GM23338 (cell line): ENCODE measurements at regions not wholly inside any gene's neighbourhood (a gene's known extent, or its start where the extent isn't known, plus 50 kb on each side); places are given as distances from the start of the nearest gene placed in this dataset.
"Not testable (repeated sequence)": the region's sequence is repeated elsewhere in the genome, so short reads cannot be mapped to it uniquely, and the experiment has no call there.

Experiments
- ATAC-seq: fragments of 200-7000 bp; cut with Tn5 transposase; 3 replicates; pipeline ENCODE4 v1.9.1; 2020
- DNase-seq: peaks from one replicate; pipeline ENCODE4 v3.0.0-alpha.2; 2015; ENCODE audit warnings: low spot score
- H2AFZ ChIP-seq: fragments of 200-600 bp; sonication (generic); 2 replicates; pipeline ENCODE4 v1.8.0; 2016; ENCODE audit warnings: antibody characterized with exemption, mild to moderate bottlenecking, moderate library complexity
- H3F3A ChIP-seq: fragments of 200-600 bp; sonication (generic); replicated peaks from 2 replicates; pipeline ENCODE4 v1.8.0; 2017; ENCODE audit warnings: antibody characterized with exemption, mixed run types, low read depth
- H3K27ac ChIP-seq: fragments of 200-600 bp; sonication (generic); 2 replicates; pipeline ENCODE4 v1.6.1; 2016; ENCODE audit warnings: low read depth
- H3K27me3 ChIP-seq: fragments of 200-600 bp; sonication (generic); 2 replicates; pipeline ENCODE4 v1.8.0; 2016; ENCODE audit warnings: mild to moderate bottlenecking, mixed run types, moderate library complexity; ENCODE audit not compliant: insufficient read depth
- H3K36me3 ChIP-seq: fragments of 200-600 bp; sonication (generic); 2 replicates; pipeline ENCODE4 v1.8.0; 2016; ENCODE audit warnings: mild to moderate bottlenecking; ENCODE audit not compliant: insufficient read depth
- H3K4me1 ChIP-seq: fragments of 200-600 bp; sonication (generic); 2 replicates; pipeline ENCODE4 v1.8.0; 2016; ENCODE audit warnings: mild to moderate bottlenecking, moderate library complexity; ENCODE audit not compliant: insufficient read depth
- H3K4me2 ChIP-seq: fragments of 200-600 bp; sonication (generic); 2 replicates; pipeline ENCODE4 v1.7.1; 2017; ENCODE audit warnings: mixed run types
- H3K4me3 ChIP-seq: fragments of 200-600 bp; sonication (generic); 2 replicates; pipeline ENCODE4 v1.6.1; 2016; ENCODE audit warnings: mixed run types
- H3K79me2 ChIP-seq: fragments of 200-600 bp; sonication (generic); replicated peaks from 2 replicates; pipeline ENCODE4 v1.8.0; 2017; ENCODE audit warnings: mild to moderate bottlenecking; ENCODE audit not compliant: insufficient read depth
- H3K9me2 ChIP-seq: fragments of 200-600 bp; sonication (generic); 2 replicates; pipeline ENCODE4 v1.8.0; 2017; ENCODE audit not compliant: insufficient read depth
- H4K20me1 ChIP-seq: fragments of 200-600 bp; sonication (generic); replicated peaks from 2 replicates; pipeline ENCODE4 v1.8.0; 2017; ENCODE audit warnings: mild to moderate bottlenecking; ENCODE audit not compliant: insufficient read depth
- H3K27ac Mint-ChIP-seq: 2 replicates; pipeline ENCODE4 v1.8.0; 2020; ENCODE audit warnings: inconsistent platforms, mild to moderate bottlenecking, moderate library complexity, mixed read lengths
- H3K27me3 Mint-ChIP-seq: 3 replicates; pipeline ENCODE4 v1.8.0; 2022; ENCODE audit warnings: low read depth, mild to moderate bottlenecking, moderate library complexity, mixed read lengths, inconsistent platforms; ENCODE audit not compliant: insufficient read depth, poor library complexity
- H3K36me3 Mint-ChIP-seq: 3 replicates; pipeline ENCODE4 v1.8.0; 2021; ENCODE audit warnings: low read depth, mild to moderate bottlenecking, inconsistent platforms, moderate library complexity, mixed read lengths
- H3K4me1 Mint-ChIP-seq: 3 replicates; pipeline ENCODE4 v1.8.0; 2020; ENCODE audit warnings: mild to moderate bottlenecking, inconsistent platforms, mixed read lengths
- H3K4me3 Mint-ChIP-seq: 3 replicates; pipeline ENCODE4 v1.8.0; 2021; ENCODE audit warnings: moderate library complexity, mild to moderate bottlenecking, inconsistent platforms, mixed read lengths
- H3K9me3 Mint-ChIP-seq: 3 replicates; pipeline ENCODE4 v1.8.0; 2020; ENCODE audit warnings: moderate library complexity, mild to moderate bottlenecking, inconsistent platforms, mixed read lengths
- CTCF ChIP-seq, 2 experiments: fragments of 200-600 bp in 1 of 2; sonication (generic) in 1 of 2; conservative IDR thresholded peaks; 2 replicates each; pipeline versions ENCODE4 v1.5.1 to v1.6.1; 2016 to 2017; ENCODE audit warnings: antibody characterized with exemption in 2 of 2, low read depth in 2 of 2, mild to moderate bottlenecking in 2 of 2, moderate library complexity in 1 of 2
- ZNF462 ChIP-seq: fragments of 250-450 bp; sonication (Bioruptor Pico); IDR thresholded peaks from 2 replicates; pipeline ENCODE4 v1.5.0; 2020; ENCODE audit warnings: mild to moderate bottlenecking, moderate library complexity
- TF ChIP-seq, protein P1 (sequence below): IDR thresholded peaks from one replicate; pipeline ENCODE4 v1.6.1; 2018; ENCODE audit warnings: antibody characterized with exemption; ENCODE audit not compliant: unreplicated experiment
- TF ChIP-seq, protein P2 (sequence below): IDR thresholded peaks from 2 replicates; pipeline ENCODE4 v1.6.1; 2016; ENCODE audit warnings: antibody characterized with exemption

DNA sequence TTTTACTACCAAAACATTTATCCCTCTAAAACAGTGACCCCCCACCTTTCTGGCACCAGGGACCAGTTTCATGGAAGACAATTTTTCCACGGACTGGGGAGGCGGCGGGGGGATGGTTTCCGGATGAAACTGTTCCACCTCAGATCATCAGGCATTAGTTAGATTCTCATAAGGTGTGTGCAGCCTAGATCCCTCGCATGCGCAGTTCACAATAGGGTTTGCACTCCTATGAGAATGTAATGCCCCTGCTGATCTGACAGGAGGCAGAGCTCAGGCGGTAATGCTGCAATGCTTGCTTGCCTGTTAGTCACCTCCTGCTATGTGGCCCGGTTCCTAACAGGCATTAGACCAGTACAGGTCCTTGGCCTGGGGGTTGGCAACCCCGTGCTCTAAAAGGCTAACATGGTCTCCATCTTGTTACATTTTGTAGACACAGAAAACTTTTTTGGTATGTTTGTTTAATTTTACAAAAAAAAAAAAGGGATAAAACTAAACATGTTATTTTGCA lies 133.1 kb downstream of the DHRS2 start:
- H3K4me3 ChIP-seq, H3K27ac Mint-ChIP-seq, H3K27ac ChIP-seq, H3K4me1 Mint-ChIP-seq, H3K36me3 ChIP-seq, H2AFZ ChIP-seq, H3K79me2 ChIP-seq, H3K9me3 Mint-ChIP-seq, H3K4me2 ChIP-seq, H4K20me1 ChIP-seq, H3K4me3 Mint-ChIP-seq, H3F3A ChIP-seq, H3K4me1 ChIP-seq, H3K36me3 Mint-ChIP-seq, H3K27me3 ChIP-seq, H3K27me3 Mint-ChIP-seq: not testable (repeated sequence)
- H3K9me2 ChIP-seq, result peaks cover 13% of the 10 kb centered on the region; the same call in 1 of the 2 replicates
- DNase-seq, result peak; percentile 27
- peak in 1 of 2 experiments; percentile 8; a peak in 1 of 4 replicates for TF ChIP-seq CTCF (conservative IDR thresholded peaks at IDR 0.05; ENCODE audit: low read depth in 2 of 2)
- peak; percentile 78 for ATAC-seq

DNA sequence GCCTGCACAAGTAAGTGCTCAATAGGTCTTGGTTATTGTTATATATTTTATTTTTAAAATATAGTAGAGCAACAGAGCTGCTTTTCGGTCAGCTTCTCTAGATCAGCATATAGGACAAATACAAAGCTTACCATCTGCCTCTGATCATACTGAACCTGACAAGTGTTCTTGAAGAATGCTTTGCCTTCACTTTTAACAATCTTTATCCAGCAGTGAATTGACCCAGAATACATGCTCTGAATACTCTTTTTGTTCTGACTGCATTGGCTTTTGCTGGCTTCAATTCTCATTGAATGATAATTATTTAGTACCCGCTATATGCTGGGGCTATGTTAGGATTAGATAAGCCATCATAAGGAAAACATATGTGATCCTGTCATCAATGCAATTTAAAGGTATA lies 137.8 kb downstream of the DHRS2 start:
- TF ChIP-seq CTCF (conservative IDR thresholded peaks at IDR 0.05; ENCODE audit: low read depth in 2 of 2) (no peak), ZNF462 (no peak)
- TF ChIP-seq, protein P1, sequence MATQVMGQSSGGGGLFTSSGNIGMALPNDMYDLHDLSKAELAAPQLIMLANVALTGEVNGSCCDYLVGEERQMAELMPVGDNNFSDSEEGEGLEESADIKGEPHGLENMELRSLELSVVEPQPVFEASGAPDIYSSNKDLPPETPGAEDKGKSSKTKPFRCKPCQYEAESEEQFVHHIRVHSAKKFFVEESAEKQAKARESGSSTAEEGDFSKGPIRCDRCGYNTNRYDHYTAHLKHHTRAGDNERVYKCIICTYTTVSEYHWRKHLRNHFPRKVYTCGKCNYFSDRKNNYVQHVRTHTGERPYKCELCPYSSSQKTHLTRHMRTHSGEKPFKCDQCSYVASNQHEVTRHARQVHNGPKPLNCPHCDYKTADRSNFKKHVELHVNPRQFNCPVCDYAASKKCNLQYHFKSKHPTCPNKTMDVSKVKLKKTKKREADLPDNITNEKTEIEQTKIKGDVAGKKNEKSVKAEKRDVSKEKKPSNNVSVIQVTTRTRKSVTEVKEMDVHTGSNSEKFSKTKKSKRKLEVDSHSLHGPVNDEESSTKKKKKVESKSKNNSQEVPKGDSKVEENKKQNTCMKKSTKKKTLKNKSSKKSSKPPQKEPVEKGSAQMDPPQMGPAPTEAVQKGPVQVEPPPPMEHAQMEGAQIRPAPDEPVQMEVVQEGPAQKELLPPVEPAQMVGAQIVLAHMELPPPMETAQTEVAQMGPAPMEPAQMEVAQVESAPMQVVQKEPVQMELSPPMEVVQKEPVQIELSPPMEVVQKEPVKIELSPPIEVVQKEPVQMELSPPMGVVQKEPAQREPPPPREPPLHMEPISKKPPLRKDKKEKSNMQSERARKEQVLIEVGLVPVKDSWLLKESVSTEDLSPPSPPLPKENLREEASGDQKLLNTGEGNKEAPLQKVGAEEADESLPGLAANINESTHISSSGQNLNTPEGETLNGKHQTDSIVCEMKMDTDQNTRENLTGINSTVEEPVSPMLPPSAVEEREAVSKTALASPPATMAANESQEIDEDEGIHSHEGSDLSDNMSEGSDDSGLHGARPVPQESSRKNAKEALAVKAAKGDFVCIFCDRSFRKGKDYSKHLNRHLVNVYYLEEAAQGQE, result no peak
- TF ChIP-seq, protein P2, sequence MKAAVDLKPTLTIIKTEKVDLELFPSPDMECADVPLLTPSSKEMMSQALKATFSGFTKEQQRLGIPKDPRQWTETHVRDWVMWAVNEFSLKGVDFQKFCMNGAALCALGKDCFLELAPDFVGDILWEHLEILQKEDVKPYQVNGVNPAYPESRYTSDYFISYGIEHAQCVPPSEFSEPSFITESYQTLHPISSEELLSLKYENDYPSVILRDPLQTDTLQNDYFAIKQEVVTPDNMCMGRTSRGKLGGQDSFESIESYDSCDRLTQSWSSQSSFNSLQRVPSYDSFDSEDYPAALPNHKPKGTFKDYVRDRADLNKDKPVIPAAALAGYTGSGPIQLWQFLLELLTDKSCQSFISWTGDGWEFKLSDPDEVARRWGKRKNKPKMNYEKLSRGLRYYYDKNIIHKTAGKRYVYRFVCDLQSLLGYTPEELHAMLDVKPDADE, result no peak
- ATAC-seq (no peak), DNase-seq (no peak)
- H3K4me2 ChIP-seq, result no peak overlapping the region
- no peak overlapping the region for H3K27ac ChIP-seq
- H3K4me1 Mint-ChIP-seq, result peaks cover 10% of the 10 kb centered on the region
- no peak overlapping the region for H3K4me3 ChIP-seq
- H2AFZ ChIP-seq, result no peak overlapping the region
- H3K9me2 ChIP-seq, result peaks cover 4% of the 10 kb centered on the region; the same call in 1 of the 2 replicates
- no peak overlapping the region for H3K4me3 Mint-ChIP-seq
- no peaks in the 10 kb centered on the region for H3K79me2 ChIP-seq
- H3K36me3 Mint-ChIP-seq, result no peaks in the 10 kb centered on the region
- H3K27ac Mint-ChIP-seq, result no peak overlapping the region
- no peaks in the 10 kb centered on the region for H3K27me3 Mint-ChIP-seq
- H3K27me3 ChIP-seq, result no peaks in the 10 kb centered on the region
- H3F3A ChIP-seq, result no peaks in the 10 kb centered on the region
- no peaks in the 10 kb centered on the region for H3K9me3 Mint-ChIP-seq
- no peaks in the 10 kb centered on the region for H4K20me1 ChIP-seq
- no peaks in the 10 kb centered on the region for H3K4me1 ChIP-seq
- no peaks in the 10 kb centered on the region for H3K36me3 ChIP-seq
